Right cardiac atrium (tissue), 5 donors: ENCODE measurements at regions not wholly inside any gene's neighbourhood (a gene's known extent, or its start where the extent isn't known, plus 50 kb on each side); places are given as distances from the start of the nearest gene placed in this dataset.

Experiments
- ATAC-seq, 2 donors: fragments of 200-7000 bp; cut with Tn5 transposase; one replicate each; pipeline versions ENCODE4 v1.8.0 to v1.9.1; 2020; ENCODE audit warnings: moderate library complexity in 2 of 2, mild to moderate bottlenecking in 1 of 2
- DNase-seq, 3 donors: peaks; one replicate each; pipeline ENCODE4 v3.0.0-alpha.2; 2020
- H3K27ac ChIP-seq: one replicate; pipeline ENCODE4 v1.5.1; 2013; ENCODE audit warnings: mild to moderate bottlenecking, low read length, control low read depth, moderate library complexity
- H3K27me3 ChIP-seq: one replicate; pipeline ENCODE4 v1.6.1; 2013; ENCODE audit not compliant: control insufficient read depth, insufficient read depth
- H3K4me1 ChIP-seq: one replicate; pipeline ENCODE4 v1.6.1; 2013; ENCODE audit warnings: low read length; ENCODE audit not compliant: control insufficient read depth, insufficient read depth
- H3K4me3 ChIP-seq: one replicate; pipeline ENCODE4 v1.5.1; 2013; ENCODE audit warnings: low read length, control low read depth
- H3K9me3 ChIP-seq: one replicate; pipeline ENCODE4 v1.6.1; 2013; ENCODE audit warnings: low read length; ENCODE audit not compliant: control insufficient read depth
- WGBS: extraction: QIAGEN DNeasy Blood & Tissue Kit; methylation state at CpG from one replicate; pipeline ENCODE4 v1.1.7; 2013; 5-methylcytosine and 5-hydroxymethylcytosine counted together
- intact Hi-C, 4 donors: fragments of 100-400 bp; cut with DNase I; formaldehyde crosslinking; loops; one replicate each; pipeline versions ENCODE4 v1.11.0 to v1.14.0; 2022 to 2023
- donor health status: healthy with polysubstance abuse.
- donor health status: DM: no; HTN: yes; CAD: no.
- donor health status: DM: no; HTN: no; CAD: no.
- donor health status: DM: no; HTN: yes; CAD: no; lungs with severe emphysema.
- donor health status: DM: yes; HTN: yes; CAD: no.

- Histone ChIP-seq H3K9me3 (no peaks in the 10 kb centered on the region), H3K27me3 (no peaks in the 10 kb centered on the region), H3K4me3 (no peak overlapping the region), H3K27ac (no peak overlapping the region), H3K4me1 (no peaks in the 10 kb centered on the region)
- intact Hi-C loops: no loop called here
- no peak for ATAC-seq
- 83% methylated on average over 1 of the region's 1 CpG for WGBS
- DNase-seq: no peak
These were observed 878.4 kb upstream of the NEGR1 start for GRCh38 chr1:73160759-73161158.

- ATAC-seq: no peak
- intact Hi-C loops: no loop called here
- Histone ChIP-seq H3K4me1 (no peaks in the 10 kb centered on the region), H3K27ac (no peak overlapping the region), H3K9me3 (no peaks in the 10 kb centered on the region), H3K4me3 (no peak overlapping the region), H3K27me3 (no peaks in the 10 kb centered on the region)
- no peak for DNase-seq
These were observed 862.0 kb upstream of the NEGR1 start for GRCh38 chr1:73144311-73144710.

GRCh38 chr1:73136975-73137374 lies 854.6 kb upstream of the NEGR1 start:
- H3K4me1 ChIP-seq: no peaks in the 10 kb centered on the region
- no peak overlapping the region for H3K27ac ChIP-seq
- H3K4me3 ChIP-seq: no peak overlapping the region
- H3K27me3 ChIP-seq: no peaks in the 10 kb centered on the region
- no peaks in the 10 kb centered on the region for H3K9me3 ChIP-seq
- no peak for DNase-seq
- ATAC-seq: no peak
- intact Hi-C loops: no loop called here

GRCh38 chr1:73106931-73107330 lies 824.6 kb upstream of the NEGR1 start:
- Histone ChIP-seq H3K27ac (no peak overlapping the region), H3K4me3 (no peak overlapping the region), H3K4me1 (no peaks in the 10 kb centered on the region), H3K27me3 (no peaks in the 10 kb centered on the region), H3K9me3 (no peaks in the 10 kb centered on the region)
- ATAC-seq (no peak), DNase-seq (no peak)
- intact Hi-C loops: no loop called here
- WGBS: 87% methylated on average over 2 of the region's 2 CpGs

GRCh38 chr1:73105755-73106154 lies 823.4 kb upstream of the NEGR1 start:
- no peak overlapping the region for H3K27ac ChIP-seq
- H3K4me1 ChIP-seq: no peaks in the 10 kb centered on the region
- intact Hi-C loops: no loop called here
- no peaks in the 10 kb centered on the region for H3K27me3 ChIP-seq
- no peak for ATAC-seq
- H3K9me3 ChIP-seq: no peaks in the 10 kb centered on the region
- 92% methylated on average over 16 of the region's 16 CpGs for WGBS
- DNase-seq: peak in 2 of 3 donors; percentile 18 to 23
- no peak overlapping the region for H3K4me3 ChIP-seq

GRCh38 chr1:73104749-73105148 lies 822.4 kb upstream of the NEGR1 start:
- Histone ChIP-seq H3K27me3 (no peaks in the 10 kb centered on the region), H3K4me1 (no peaks in the 10 kb centered on the region), H3K4me3 (no peak overlapping the region), H3K27ac (no peak overlapping the region), H3K9me3 (no peaks in the 10 kb centered on the region)
- ATAC-seq: no peak
- WGBS: 95% methylated on average over 8 of the region's 8 CpGs
- intact Hi-C loops: no loop called here
- DNase-seq: no peak

- Histone ChIP-seq H3K4me3 (no peak overlapping the region), H3K27ac (no peak overlapping the region), H3K4me1 (no peaks in the 10 kb centered on the region), H3K9me3 (no peaks in the 10 kb centered on the region), H3K27me3 (no peaks in the 10 kb centered on the region)
- intact Hi-C loops: no loop called here
- WGBS: 75% methylated on average over 4 of the region's 4 CpGs
- DNase-seq: no peak
- no peak for ATAC-seq
These were observed 817.9 kb upstream of the NEGR1 start for GRCh38 chr1:73100216-73100615.

- ATAC-seq (no peak), DNase-seq (no peak)
- H3K27me3 ChIP-seq: no peaks in the 10 kb centered on the region
- intact Hi-C loops: no loop called here
- no peaks in the 10 kb centered on the region for H3K4me1 ChIP-seq
- H3K27ac ChIP-seq: no peak overlapping the region
- no peak overlapping the region for H3K4me3 ChIP-seq
- H3K9me3 ChIP-seq: no peaks in the 10 kb centered on the region
These were observed 815.6 kb upstream of the NEGR1 start for GRCh38 chr1:73097917-73098316.

GRCh38 chr1:73096841-73097240 lies 814.5 kb upstream of the NEGR1 start:
- no peak overlapping the region for H3K27ac ChIP-seq
- no peak for DNase-seq
- intact Hi-C loops: no loop called here
- no peak overlapping the region for H3K4me3 ChIP-seq
- no peaks in the 10 kb centered on the region for H3K27me3 ChIP-seq
- no peaks in the 10 kb centered on the region for H3K9me3 ChIP-seq
- no peaks in the 10 kb centered on the region for H3K4me1 ChIP-seq
- 71% methylated on average over 1 of the region's 1 CpG for WGBS
- no peak for ATAC-seq

GRCh38 chr1:73092383-73092782 lies 810.0 kb upstream of the NEGR1 start:
- Histone ChIP-seq H3K9me3 (no peaks in the 10 kb centered on the region), H3K4me3 (no peak overlapping the region), H3K4me1 (no peaks in the 10 kb centered on the region), H3K27me3 (no peaks in the 10 kb centered on the region), H3K27ac (no peak overlapping the region)
- ATAC-seq (no peak), DNase-seq (no peak)
- intact Hi-C loops: no loop called here

GRCh38 chr1:73066866-73067265 lies 784.5 kb upstream of the NEGR1 start:
- intact Hi-C loops: no loop called here
- 33% methylated on average over 3 of the region's 3 CpGs for WGBS
- H3K4me3 ChIP-seq: no peak overlapping the region
- no peak overlapping the region for H3K27ac ChIP-seq
- no peaks in the 10 kb centered on the region for H3K9me3 ChIP-seq
- ATAC-seq (no peak), DNase-seq (no peak)
- H3K27me3 ChIP-seq: no peaks in the 10 kb centered on the region
- H3K4me1 ChIP-seq: no peaks in the 10 kb centered on the region

GRCh38 chr1:73065339-73066041 lies 783.2 kb upstream of the NEGR1 start:
- intact Hi-C loops: no loop called here
- DNase-seq: no peak
- H3K27me3 ChIP-seq: no peaks in the 10 kb centered on the region
- no peaks in the 10 kb centered on the region for H3K9me3 ChIP-seq
- H3K4me3 ChIP-seq: no peak overlapping the region
- no peaks in the 10 kb centered on the region for H3K4me1 ChIP-seq
- H3K27ac ChIP-seq: no peak overlapping the region
- 32% methylated on average over 9 of the region's 9 CpGs for WGBS
- ATAC-seq: no peak
